Ecto neural progenitor cell (in vitro differentiated cells): ENCODE measurements at regions not wholly inside any gene's neighbourhood (a gene's known extent, or its start where the extent isn't known, plus 50 kb on each side); places are given as distances from the start of the nearest gene placed in this dataset.
"Not testable (repeated sequence)": the region's sequence is repeated elsewhere in the genome, so short reads cannot be mapped to it uniquely, and the experiment has no call there.

Source experiments
- DNase-seq: peaks from one replicate; pipeline ENCODE4 v3.0.0-alpha.2; 2018; ENCODE audit warnings: low spot score

GRCh38 chr3:151553888-151554287, 93.0 kb upstream of the IGSF10 start:
- DNase-seq = no peak

- DNase-seq = no peak
These were observed 91.7 kb upstream of the IGSF10 start for GRCh38 chr3:151552589-151552988.

- DNase-seq = no peak
These were observed 89.8 kb upstream of the IGSF10 start for GRCh38 chr3:151550642-151551041.

- no peak for DNase-seq
These were observed 89.3 kb upstream of the IGSF10 start for GRCh38 chr3:151550025-151550618.

- no peak for DNase-seq
These were observed 87.3 kb upstream of the IGSF10 start for GRCh38 chr3:151548195-151548594.

- DNase-seq = no peak
These were observed 83.3 kb upstream of the IGSF10 start for GRCh38 chr3:151544164-151544548.

- no peak for DNase-seq
These were observed 80.3 kb upstream of the IGSF10 start for GRCh38 chr3:151541178-151541577.

GRCh38 chr3:151539599-151539998, 78.7 kb upstream of the IGSF10 start:
- DNase-seq = no peak

GRCh38 chr3:151538456-151539393, 77.9 kb upstream of the IGSF10 start:
- DNase-seq = no peak

- DNase-seq = no peak
These were observed 76.9 kb upstream of the IGSF10 start for GRCh38 chr3:151537726-151538125.

- no peak for DNase-seq
These were observed 65.9 kb upstream of the IGSF10 start for GRCh38 chr3:151526757-151527156.

- no peak for DNase-seq
These were observed 59.2 kb upstream of the IGSF10 start for GRCh38 chr3:151520105-151520504.

GRCh38 chr3:151511433-151511832, 50.6 kb upstream of the IGSF10 start:
- DNase-seq = not testable (repeated sequence)
